ENCODE measurements at regions not wholly inside any gene's neighbourhood (a gene's known extent, or its start where the extent isn't known, plus 50 kb on each side); places are given as distances from the start of the nearest gene placed in this dataset.
"Not testable (repeated sequence)": the region's sequence is repeated elsewhere in the genome, so short reads cannot be mapped to it uniquely, and the experiment has no call there.

GRCh38 chr12:75658901-75659823, 147.8 kb upstream of the KRR1 start:
- no peaks in the 10 kb centered on the region for H3K9me3 ChIP-seq (ENCODE audit: low read depth, low read length)

GRCh38 chr12:75658286-75658685, 146.9 kb upstream of the KRR1 start:
- Histone ChIP-seq H3K4me2 (ENCODE audit: insufficient read depth, low read length) (no peak overlapping the region), H2AFZ (ENCODE audit: low read length) (no peak overlapping the region), H3K27me3 (ENCODE audit: insufficient read depth, low read length) (no peaks in the 10 kb centered on the region), H3K9me3 (ENCODE audit: low read depth, low read length) (no peaks in the 10 kb centered on the region), H3K27ac (ENCODE audit: low read depth, low read length) (peak overlapping the region; percentile 97), H3K79me2 (ENCODE audit: insufficient read depth, low read length) (no peaks in the 10 kb centered on the region), H4K20me1 (ENCODE audit: insufficient read depth, low read length) (no peaks in the 10 kb centered on the region), H3K36me3 (ENCODE audit: insufficient read depth, low read length) (no peaks in the 10 kb centered on the region), H3K4me3 (ENCODE audit: insufficient read depth, low read length) (no peak overlapping the region), H3K4me1 (ENCODE audit: insufficient read depth, low read length) (peaks cover 68% of the 10 kb centered on the region)
- no peak for TF ChIP-seq CTCF (IDR thresholded peaks at IDR 0.05; ENCODE audit: extremely low read depth, low read depth, low read length)
- no peak for DNase-seq (ENCODE audit: insufficient read length, low spot score, missing footprints)

More at GRCh38 chr12:75658901-75659823, 147.8 kb upstream of the KRR1 start:
- no peak for TF ChIP-seq CTCF (IDR thresholded peaks at IDR 0.05; ENCODE audit: extremely low read depth, low read depth, low read length)
- DNase-seq (ENCODE audit: insufficient read length, low spot score, missing footprints) = peak; percentile 31
- peak overlapping the region; percentile 97 for H3K27ac ChIP-seq (ENCODE audit: low read depth, low read length)
- no peak overlapping the region for H3K4me3 ChIP-seq (ENCODE audit: insufficient read depth, low read length)
- peak overlapping the region; percentile 28 for H3K4me2 ChIP-seq (ENCODE audit: insufficient read depth, low read length)
- no peaks in the 10 kb centered on the region for H4K20me1 ChIP-seq (ENCODE audit: insufficient read depth, low read length)
- H3K4me1 ChIP-seq (ENCODE audit: insufficient read depth, low read length) = peaks cover 68% of the 10 kb centered on the region
- no peaks in the 10 kb centered on the region for H3K27me3 ChIP-seq (ENCODE audit: insufficient read depth, low read length)
- H2AFZ ChIP-seq (ENCODE audit: low read length) = no peak overlapping the region
- H3K79me2 ChIP-seq (ENCODE audit: insufficient read depth, low read length) = no peaks in the 10 kb centered on the region
- no peaks in the 10 kb centered on the region for H3K36me3 ChIP-seq (ENCODE audit: insufficient read depth, low read length)

GRCh38 chr12:75657831-75658230, 146.4 kb upstream of the KRR1 start:
- Histone ChIP-seq H3K79me2 (ENCODE audit: insufficient read depth, low read length) (no peaks in the 10 kb centered on the region), H3K36me3 (ENCODE audit: insufficient read depth, low read length) (no peaks in the 10 kb centered on the region), H4K20me1 (ENCODE audit: insufficient read depth, low read length) (no peaks in the 10 kb centered on the region), H2AFZ (ENCODE audit: low read length) (no peak overlapping the region), H3K9me3 (ENCODE audit: low read depth, low read length) (no peaks in the 10 kb centered on the region), H3K4me3 (ENCODE audit: insufficient read depth, low read length) (no peak overlapping the region), H3K27me3 (ENCODE audit: insufficient read depth, low read length) (no peaks in the 10 kb centered on the region), H3K4me1 (ENCODE audit: insufficient read depth, low read length) (peaks cover 65% of the 10 kb centered on the region), H3K27ac (ENCODE audit: low read depth, low read length) (peak overlapping the region; percentile 97), H3K4me2 (ENCODE audit: insufficient read depth, low read length) (no peak overlapping the region)
- no peak for TF ChIP-seq CTCF (IDR thresholded peaks at IDR 0.05; ENCODE audit: extremely low read depth, low read depth, low read length)
- no peak for DNase-seq (ENCODE audit: insufficient read length, low spot score, missing footprints)

GRCh38 chr12:75657354-75657753, 145.9 kb upstream of the KRR1 start:
- not testable (repeated sequence) for H2AFZ ChIP-seq (ENCODE audit: low read length); H4K20me1 ChIP-seq (ENCODE audit: insufficient read depth, low read length); H3K4me3 ChIP-seq (ENCODE audit: insufficient read depth, low read length); H3K9me3 ChIP-seq (ENCODE audit: low read depth, low read length); H3K27me3 ChIP-seq (ENCODE audit: insufficient read depth, low read length); DNase-seq (ENCODE audit: insufficient read length, low spot score, missing footprints); H3K79me2 ChIP-seq (ENCODE audit: insufficient read depth, low read length); H3K4me2 ChIP-seq (ENCODE audit: insufficient read depth, low read length); H3K36me3 ChIP-seq (ENCODE audit: insufficient read depth, low read length)
- peak overlapping the region; percentile 97 for H3K27ac ChIP-seq (ENCODE audit: low read depth, low read length)
- peaks cover 60% of the 10 kb centered on the region for H3K4me1 ChIP-seq (ENCODE audit: insufficient read depth, low read length)
